CD4-positive, alpha-beta T cell treated with Interferon alpha-2 for 1 hour (primary cell): ENCODE measurements at regions not wholly inside any gene's neighbourhood (a gene's known extent, or its start where the extent isn't known, plus 50 kb on each side); places are given as distances from the start of the nearest gene placed in this dataset.
"Not testable (repeated sequence)": the region's sequence is repeated elsewhere in the genome, so short reads cannot be mapped to it uniquely, and the experiment has no call there.

Experiments
- DNase-seq, 2 donors: peaks; one replicate each; pipeline ENCODE4 v3.0.0-alpha.2; 2020 to 2022

- no peak for DNase-seq
Observed at GRCh38 chr2:22020091-22020742, 896.4 kb downstream of the TDRD15 start.

DNA sequence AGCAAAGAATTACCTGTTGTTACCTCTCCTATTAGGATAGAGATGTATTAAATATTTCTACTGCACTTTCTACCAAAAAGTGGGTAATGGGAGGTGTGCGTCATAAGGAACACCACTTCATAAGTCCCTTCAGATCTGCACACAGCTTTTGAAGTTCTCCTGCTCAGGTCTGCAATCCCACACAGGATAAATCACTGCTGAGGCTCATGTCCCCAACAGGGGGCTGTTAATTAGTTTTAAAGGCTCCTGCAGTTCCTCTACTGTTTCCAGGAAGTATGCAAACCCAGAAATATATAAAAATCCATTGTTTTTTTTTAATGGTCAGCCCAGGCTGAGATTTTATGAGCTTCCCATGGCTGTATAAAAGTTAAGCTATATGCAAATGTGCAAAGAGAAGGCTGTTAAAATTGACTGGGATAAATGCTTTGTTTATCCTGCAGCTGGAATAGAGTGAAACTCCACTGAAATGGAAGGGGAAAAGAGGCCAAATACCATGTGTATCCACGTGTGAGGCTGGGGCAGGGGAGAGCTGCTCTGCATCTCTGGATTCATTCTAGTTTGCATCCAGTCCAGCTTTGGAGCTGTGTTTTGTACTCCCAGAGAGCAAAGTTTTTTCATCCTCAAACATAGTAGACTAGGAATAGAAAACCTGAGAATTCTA, 903.7 kb downstream of the TDRD15 start:
- DNase-seq, result no peak

DNA sequence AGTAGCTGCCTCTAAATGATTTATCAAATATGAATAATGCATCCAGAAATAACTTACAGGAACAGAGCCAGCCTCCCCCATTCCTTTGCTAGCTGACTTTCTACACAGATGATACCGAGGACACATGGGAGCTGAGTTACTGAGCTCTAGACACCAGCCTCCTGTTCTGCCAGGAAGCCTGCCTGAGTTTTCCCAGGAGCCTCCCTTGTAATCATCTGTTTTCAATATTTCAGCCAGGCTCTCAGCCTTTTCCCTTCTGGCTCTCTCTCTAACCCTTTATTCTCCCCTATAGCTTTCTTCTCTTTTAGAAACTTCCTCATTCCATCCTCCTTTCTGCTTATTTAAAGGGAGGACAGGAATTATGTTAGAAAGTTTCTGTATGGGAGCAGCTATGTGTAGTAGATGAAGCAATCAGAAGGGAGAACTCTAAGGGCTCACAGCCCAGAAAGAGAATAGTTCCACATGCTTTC, 911.6 kb downstream of the TDRD15 start:
- DNase-seq, result no peak

DNA sequence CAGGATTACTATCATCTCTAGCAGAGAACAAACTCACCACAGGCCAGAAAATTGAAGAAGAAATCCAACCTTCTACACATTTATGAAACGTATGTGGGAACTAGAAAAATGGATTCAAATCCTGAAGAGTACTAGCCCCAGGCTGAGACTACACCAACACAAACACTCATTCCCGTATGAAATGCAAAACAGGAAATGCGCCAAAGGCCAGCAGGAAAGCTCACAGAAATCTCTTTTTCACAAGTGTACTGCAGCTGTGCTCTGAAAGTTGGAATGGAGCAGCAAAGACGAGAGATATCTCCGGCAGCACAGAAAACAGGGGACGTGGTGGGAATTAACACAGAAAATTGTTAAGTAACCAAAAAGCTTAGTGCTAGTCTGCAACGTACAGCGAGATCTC, 913.5 kb downstream of the TDRD15 start:
- no peak for DNase-seq

GRCh38 chr2:22043784-22044183, 920.0 kb downstream of the TDRD15 start:
- no peak for DNase-seq

DNA sequence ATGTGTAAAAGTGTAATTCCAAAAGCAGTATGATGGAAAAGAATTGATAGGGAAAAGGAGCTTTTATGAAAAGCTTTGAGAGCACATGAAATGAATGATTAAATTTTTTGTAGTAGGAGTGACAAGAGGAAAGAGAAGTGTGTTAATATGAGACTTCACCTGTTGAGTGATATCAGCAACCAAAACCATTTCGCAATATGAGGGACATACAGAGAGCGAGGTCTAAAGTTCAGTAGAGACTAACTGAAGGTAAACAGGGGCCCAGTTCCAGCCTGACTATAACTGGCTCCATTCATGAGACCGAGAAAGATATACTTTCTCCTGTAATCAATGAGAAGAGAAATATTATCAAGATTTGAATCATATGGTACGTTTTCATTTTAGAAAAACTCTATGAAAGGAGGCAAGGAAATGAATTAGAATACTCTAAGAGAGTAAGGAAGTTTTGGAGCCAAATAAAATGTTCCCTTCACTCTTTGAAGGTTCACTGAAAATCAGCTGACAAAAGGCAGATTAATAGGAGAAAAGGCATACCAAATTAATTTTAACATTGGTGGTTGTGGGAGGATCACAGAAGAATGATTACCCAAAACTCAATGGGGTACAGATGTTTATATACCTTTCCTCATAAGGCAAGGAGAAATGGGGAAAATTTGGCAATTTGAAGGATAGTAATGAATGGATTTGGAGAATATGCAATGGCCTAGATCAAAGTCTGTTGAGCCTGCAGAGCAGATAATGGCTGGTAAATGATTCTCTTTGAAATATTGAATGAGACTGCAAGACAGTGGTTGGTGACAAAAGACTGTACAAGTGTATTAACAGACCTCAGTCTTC, 932.2 kb downstream of the TDRD15 start:
- DNase-seq, result no peak

DNA sequence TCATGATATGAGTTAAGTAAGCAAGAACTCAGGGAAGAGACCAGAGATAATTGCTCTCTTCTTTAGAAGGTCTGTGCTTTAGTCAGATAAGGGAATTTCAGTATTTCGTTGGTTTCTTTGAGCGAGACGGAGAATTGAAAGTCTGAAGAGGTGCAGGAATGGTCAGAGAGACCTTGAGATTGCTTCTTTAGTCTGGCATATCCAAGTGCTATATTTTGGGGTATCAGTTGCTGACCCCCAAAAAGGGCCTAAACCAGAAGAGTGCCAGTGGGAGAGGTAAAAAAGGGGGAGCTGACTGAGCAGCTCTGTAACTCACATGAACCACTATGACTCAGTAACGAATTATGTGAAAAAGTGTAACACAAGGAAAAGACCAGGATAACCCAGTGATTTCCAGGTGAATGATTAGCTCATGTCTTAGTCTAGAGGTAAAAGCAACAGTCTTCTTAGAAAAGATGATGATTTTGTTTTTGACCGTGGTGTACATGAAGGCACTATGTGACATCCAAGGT, 932.9 kb downstream of the TDRD15 start:
- no peak for DNase-seq

GRCh38 chr2:22062679-22063078, 938.9 kb downstream of the TDRD15 start:
- DNase-seq, result no peak

DNA sequence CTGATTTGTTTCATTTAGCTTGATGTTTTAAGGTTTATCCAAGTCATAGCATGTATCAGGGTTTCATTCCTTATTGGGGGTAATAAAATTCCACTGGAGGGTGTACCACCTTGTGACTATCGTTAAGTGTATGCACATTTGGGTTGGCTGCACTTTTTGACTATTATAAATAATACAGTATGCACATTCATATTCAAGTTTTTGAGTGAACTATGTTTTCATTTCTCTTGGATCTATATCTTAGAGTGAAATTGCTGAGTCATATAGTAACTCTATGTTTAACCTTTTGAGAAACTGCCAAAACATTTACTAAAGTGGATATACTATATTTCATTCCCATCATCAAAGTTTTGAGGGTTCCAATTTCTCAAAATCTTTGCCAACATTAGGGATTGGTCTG, 952.7 kb downstream of the TDRD15 start:
- no peak for DNase-seq

GRCh38 chr2:22078701-22079100, 954.9 kb downstream of the TDRD15 start:
- DNase-seq, result no peak

DNA sequence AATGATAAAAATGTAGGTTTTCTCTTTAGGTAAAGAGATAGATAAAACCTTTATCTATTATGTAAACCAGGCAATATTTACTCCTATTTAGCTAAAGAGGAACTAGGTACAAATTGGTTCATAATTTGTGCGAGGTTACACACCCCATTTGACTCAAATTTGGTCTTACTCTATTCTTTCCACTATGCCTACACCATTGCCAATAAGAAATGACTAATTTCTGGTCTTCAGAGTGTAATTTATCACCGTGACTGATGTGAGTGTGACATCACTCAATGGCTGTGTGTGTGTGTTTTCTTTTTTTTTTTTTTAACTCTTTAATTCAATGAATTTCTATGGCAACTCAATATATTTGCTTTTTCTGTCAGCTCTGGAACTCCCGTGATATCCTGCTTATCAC, 955.8 kb downstream of the TDRD15 start:
- DNase-seq, result no peak

DNA sequence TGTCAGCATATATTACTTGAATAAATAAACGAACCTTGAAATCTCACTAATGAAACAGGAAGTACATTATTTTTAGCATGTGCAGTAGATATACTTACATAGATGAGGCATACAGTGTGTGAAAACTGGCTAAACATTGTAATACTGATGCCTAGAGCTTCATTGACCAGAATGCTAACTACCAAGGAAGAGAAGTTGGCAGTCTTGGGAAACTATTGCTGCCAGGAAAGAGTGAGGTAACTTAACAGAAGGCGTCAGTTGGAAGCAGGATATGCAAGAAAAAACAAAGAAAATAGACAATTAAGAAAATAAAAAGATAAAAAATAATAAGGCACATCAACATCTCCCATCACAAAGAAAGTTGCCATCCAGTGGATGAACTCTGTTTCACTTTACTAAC, 963.0 kb downstream of the TDRD15 start:
- DNase-seq, result no peak

GRCh38 chr2:22103617-22104016, 979.8 kb downstream of the TDRD15 start:
- DNase-seq, result not testable (repeated sequence)

DNA sequence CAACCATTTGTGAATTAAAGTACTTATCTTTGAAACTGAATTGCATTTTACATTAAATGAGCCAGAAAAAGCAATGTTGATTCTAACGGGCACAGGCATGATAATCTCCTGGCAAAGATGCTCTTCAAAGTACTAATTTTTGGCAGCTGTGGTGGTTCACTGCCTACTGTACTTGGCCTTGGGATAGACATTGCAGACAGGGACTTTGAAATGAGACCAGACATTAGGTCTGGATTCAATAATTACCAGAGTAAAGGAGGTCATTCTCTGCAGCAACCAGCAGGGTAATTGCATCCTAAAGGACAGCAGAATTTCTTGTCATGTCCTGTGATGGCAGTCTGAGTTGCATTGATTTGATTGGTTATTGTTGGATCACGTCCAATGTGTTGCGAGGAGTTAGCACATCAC, 986.5 kb downstream of the TDRD15 start:
- no peak for DNase-seq

- DNase-seq, result no peak
Observed at GRCh38 chr2:22124003-22124402, 1000.2 kb downstream of the TDRD15 start.

GRCh38 chr2:22126106-22126505, 1002.3 kb downstream of the TDRD15 start:
- DNase-seq, result no peak

GRCh38 chr2:22126978-22127377, 1003.2 kb downstream of the TDRD15 start:
- DNase-seq, result no peak

GRCh38 chr2:22134421-22134820, 1010.7 kb downstream of the TDRD15 start:
- DNase-seq, result no peak

GRCh38 chr2:22136446-22136845, 1012.7 kb downstream of the TDRD15 start:
- no peak for DNase-seq

DNA sequence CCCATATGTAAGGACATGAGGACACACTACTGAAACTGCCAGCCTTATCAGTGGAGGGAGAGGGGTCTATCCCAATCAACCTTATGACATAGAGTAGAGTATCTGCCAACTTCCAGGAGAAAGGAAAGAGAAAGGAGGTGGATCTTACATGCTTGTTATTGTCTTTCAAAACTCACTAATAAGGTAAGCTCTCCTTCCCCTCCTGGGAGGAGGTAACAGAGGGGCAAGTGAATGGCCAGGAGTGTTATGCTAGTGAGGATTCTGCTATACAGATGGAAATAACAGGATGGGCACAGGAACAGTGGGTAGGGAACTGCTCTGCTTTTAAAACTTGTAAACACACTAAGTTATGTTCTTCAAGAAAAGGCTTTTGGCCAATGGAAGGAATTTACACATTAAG, 1020.1 kb downstream of the TDRD15 start:
- no peak for DNase-seq

DNA sequence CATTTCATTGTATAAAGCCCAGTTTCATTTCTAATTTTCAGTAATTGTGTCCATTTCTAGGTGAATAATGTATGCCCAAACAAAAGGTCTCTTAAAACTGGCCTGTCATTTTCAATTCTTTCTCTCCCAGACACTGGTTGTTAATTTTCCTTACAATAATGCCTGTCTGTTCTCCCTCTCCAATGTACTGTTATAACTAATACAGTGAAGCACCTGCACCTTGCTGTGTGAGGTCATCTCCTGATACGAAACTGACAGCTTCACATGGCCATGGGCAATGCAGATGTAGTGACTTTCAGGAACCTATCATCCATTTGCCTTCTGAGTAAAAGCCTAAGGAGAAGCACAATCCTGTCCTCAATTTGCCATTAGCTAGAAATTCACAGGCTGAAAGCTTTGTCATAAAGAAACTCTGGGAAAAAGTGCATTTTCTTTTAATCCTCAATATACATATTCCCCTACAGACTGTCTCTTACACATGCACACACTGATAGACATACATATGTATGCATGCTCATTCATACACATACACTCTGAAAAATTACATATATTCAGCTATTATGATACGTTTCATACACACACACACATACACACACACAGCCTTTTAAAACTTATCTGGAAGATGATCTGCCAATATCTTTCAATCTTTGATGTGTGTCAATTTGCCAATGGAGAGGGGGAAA, 1030.3 kb downstream of the TDRD15 start:
- DNase-seq, result no peak

DNA sequence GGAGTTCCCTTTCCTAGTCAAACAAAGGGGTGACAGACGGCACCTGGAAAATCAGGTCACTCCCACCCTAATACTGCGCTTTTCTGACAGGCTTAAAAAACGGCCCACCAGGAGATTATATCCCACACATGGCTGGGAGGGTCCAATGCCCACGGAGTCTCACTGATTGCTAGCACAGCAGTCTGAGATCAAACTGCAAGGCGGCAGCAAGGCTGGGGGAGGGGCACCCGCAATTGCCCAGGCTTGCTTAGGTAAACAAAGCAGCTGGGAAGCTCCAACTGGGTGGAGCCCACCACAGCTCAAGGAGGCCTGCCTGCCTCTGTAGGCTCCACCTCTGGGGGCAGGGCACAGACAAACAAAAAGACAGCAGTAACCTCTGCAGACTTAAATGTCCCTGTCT, 1032.9 kb downstream of the TDRD15 start:
- DNase-seq, result not testable (repeated sequence)

DNA sequence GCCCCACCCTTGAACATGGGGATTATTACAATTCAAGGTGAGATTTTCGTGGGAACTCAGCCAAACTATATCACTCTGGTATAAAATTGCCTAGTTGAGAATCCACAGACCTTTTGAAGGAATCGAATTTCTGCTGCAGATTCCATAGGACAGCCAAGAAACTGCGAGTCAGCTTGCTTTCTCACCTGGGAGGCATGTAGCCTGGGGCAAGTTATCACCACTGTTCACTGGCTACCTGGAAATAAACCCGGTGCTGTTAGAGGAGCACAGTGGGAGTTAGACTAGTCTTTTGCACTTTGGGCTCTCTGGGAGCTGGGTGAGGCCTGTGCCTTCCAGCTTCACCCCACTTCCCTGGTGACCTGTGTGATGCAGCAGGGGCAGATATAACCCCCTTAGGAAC, 1043.5 kb downstream of the TDRD15 start:
- no peak for DNase-seq
